ENCODE measurements at regions not wholly inside any gene's neighbourhood (a gene's known extent, or its start where the extent isn't known, plus 50 kb on each side); places are given as distances from the start of the nearest gene placed in this dataset.

- Histone ChIP-seq H3K4me2 (ENCODE audit: insufficient read depth in 1 of 2, low read depth in 2 of 2, low read length in 2 of 2) (no peak overlapping the region), H3K23ac (ENCODE audit: insufficient read length) (no peak overlapping the region), H3K56ac (replicated peaks; ENCODE audit: insufficient read length, low read depth, low read length) (no peak overlapping the region), H3K4ac (replicated peaks; ENCODE audit: insufficient read length, low read depth, low read length) (no peak overlapping the region), H4K5ac (ENCODE audit: insufficient read length, low read depth, low read length) (no peak overlapping the region), H4K91ac (replicated peaks; ENCODE audit: insufficient read length, low read length) (no peak overlapping the region), H3K4me1 (replicated peaks in 1 of 4; ENCODE audit: control insufficient read depth in 3 of 4, insufficient read depth in 4 of 4, low read length in 3 of 4) (no peaks in the 10 kb centered on the region), H2BK120ac (replicated peaks; ENCODE audit: low read depth, low read length) (no peak overlapping the region), H3K9me3 (ENCODE audit: insufficient read depth in 2 of 2, low read depth in 1 of 2, low read length in 1 of 2) (peaks cover 0 to 4% of the 10 kb centered on the region in 2 experiments; a peak in 1 of 4 replicates), H2BK12ac (ENCODE audit: low read depth, low read length) (no peak overlapping the region), H3K23me2 (ENCODE audit: low read depth, low read length) (no peaks in the 10 kb centered on the region), H3K9ac (replicated peaks in 1 of 4; ENCODE audit: extremely low read depth in 1 of 4, low read depth in 3 of 4, low read length in 3 of 4) (no peak overlapping the region), H2AFZ (ENCODE audit: low read length) (no peak overlapping the region), H2BK15ac (ENCODE audit: low read length) (no peak overlapping the region), H3K27me3 (replicated peaks in 1 of 4; ENCODE audit: control insufficient read depth in 3 of 4, extremely low read depth in 1 of 4, insufficient read depth in 3 of 4, low read length in 3 of 4) (no peaks in the 10 kb centered on the region), H3K36me3 (ENCODE audit: control insufficient read depth in 2 of 4, insufficient read depth in 4 of 4, low read length in 3 of 4) (0 out of 8 replicates have a peak, but pooled peaks cover 0 to 3% (median 0%) of the 10 kb centered on the region in 4 experiments), H3K14ac (ENCODE audit: insufficient read length) (no peak overlapping the region), H2BK5ac (ENCODE audit: low read depth, low read length) (no peak overlapping the region), H3K79me1 (ENCODE audit: low read depth, low read length) (no peaks in the 10 kb centered on the region), H4K8ac (ENCODE audit: extremely low read depth, insufficient read depth, low read length) (no peak overlapping the region), H4K20me1 (replicated peaks in 1 of 2; ENCODE audit: control insufficient read depth in 1 of 2, insufficient read depth in 2 of 2, low read length in 2 of 2) (no peaks in the 10 kb centered on the region), H3K4me3 (ENCODE audit: extremely low read depth in 1 of 4, insufficient read depth in 2 of 4, low read depth in 3 of 4, low read length in 4 of 4) (no peak overlapping the region), H2BK20ac (ENCODE audit: low read length) (no peak overlapping the region), H3K79me2 (ENCODE audit: control insufficient read depth in 1 of 2, insufficient read depth in 2 of 2, low read length in 2 of 2) (no peaks in the 10 kb centered on the region), H3K27ac (ENCODE audit: low read depth, low read length) (no peak overlapping the region), H2AK5ac (ENCODE audit: low read depth, low read length) (no peak overlapping the region), H3K18ac (ENCODE audit: extremely low read depth, low read length) (no peak overlapping the region)
- DNase-seq (ENCODE audit: low read depth in 1 of 2, low spot score in 2 of 2) (no peak), FAIRE-seq (no peak)
- POLR2A ChIA-PET (ENCODE audit: partially characterized antibody), result no interaction called here
- WGBS, 2 experiments (ENCODE audit: extremely low coverage in 1 of 2, insufficient coverage in 1 of 2, insufficient read length in 1 of 2, insufficient replicate concordance in 2 of 2, low coverage in 1 of 2, low lambda C conversion rate in 2 of 2, missing lambda C conversion rate in 1 of 2), result 96% methylated on average over 6 of the region's 6 CpGs; no CpG with 5 or more reads in 1 of the 2 experiments
- CTCF ChIA-PET (ENCODE audit: partially characterized antibody), result no interaction called here
- TF ChIP-seq CHD7 (IDR thresholded peaks at IDR 0.05; ENCODE audit: insufficient replicate concordance, low read length), result no peak
Measured at GRCh38 chr11:39745401-39745800, 1714.1 kb downstream of the LRRC4C start.
